Gastrocnemius medialis (tissue), 4 donors: ENCODE measurements at regions not wholly inside any gene's neighbourhood (a gene's known extent, or its start where the extent isn't known, plus 50 kb on each side); places are given as distances from the start of the nearest gene placed in this dataset.

Source experiments
- POLR2A ChIP-seq, 2 donors: fragments of 450-650 bp; IDR thresholded peaks; one replicate each; pipeline ENCODE4 v1.6.1; 2017; ENCODE audit warnings: antibody characterized with exemption in 2 of 2, mild to moderate bottlenecking in 2 of 2, moderate library complexity in 2 of 2
- TF ChIP-seq, protein P1 (sequence below), 5 experiments: fragments of 450-650 bp in 3 of 5; fragments of 200-600 bp in 2 of 5; sonication (generic) in 2 of 5; IDR thresholded peaks in 4 of 5; conservative IDR thresholded peaks in 1 of 5; 1 replicate in 4 of 5; 2 replicates in 1 of 5; pipeline ENCODE4 v1.5.1; 2016 to 2019; ENCODE audit warnings: antibody characterized with exemption in 5 of 5, mild to moderate bottlenecking in 3 of 5, moderate library complexity in 3 of 5

DNA sequence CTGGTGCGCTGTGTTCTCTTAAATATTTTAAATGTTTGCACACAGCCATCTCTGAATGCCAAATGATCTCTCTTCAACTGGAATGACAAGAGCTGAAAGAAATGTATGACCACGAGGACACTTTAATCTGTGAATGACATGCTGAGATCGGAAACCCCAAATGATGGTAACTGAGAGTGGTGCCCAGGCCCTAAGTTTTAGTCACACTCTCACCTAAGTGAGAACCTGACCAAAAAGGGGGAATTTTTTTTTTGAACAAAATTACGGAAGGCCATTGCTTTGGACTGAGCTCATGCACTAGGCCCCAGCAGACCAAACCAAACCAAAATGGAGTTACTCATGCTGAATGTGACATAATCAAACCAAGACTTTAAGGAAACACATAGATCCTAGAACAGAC, 167.1 kb upstream of the TUT7 start:
- TF ChIP-seq, protein P1, sequence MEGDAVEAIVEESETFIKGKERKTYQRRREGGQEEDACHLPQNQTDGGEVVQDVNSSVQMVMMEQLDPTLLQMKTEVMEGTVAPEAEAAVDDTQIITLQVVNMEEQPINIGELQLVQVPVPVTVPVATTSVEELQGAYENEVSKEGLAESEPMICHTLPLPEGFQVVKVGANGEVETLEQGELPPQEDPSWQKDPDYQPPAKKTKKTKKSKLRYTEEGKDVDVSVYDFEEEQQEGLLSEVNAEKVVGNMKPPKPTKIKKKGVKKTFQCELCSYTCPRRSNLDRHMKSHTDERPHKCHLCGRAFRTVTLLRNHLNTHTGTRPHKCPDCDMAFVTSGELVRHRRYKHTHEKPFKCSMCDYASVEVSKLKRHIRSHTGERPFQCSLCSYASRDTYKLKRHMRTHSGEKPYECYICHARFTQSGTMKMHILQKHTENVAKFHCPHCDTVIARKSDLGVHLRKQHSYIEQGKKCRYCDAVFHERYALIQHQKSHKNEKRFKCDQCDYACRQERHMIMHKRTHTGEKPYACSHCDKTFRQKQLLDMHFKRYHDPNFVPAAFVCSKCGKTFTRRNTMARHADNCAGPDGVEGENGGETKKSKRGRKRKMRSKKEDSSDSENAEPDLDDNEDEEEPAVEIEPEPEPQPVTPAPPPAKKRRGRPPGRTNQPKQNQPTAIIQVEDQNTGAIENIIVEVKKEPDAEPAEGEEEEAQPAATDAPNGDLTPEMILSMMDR (IDR thresholded peaks at IDR 0.05 in 4 of 5, conservative IDR thresholded peaks at IDR 0.05 in 1 of 5) = no peak
- no peak for TF ChIP-seq POLR2A (IDR thresholded peaks at IDR 0.05)
